H7 (cell line): ENCODE measurements at regions not wholly inside any gene's neighbourhood (a gene's known extent, or its start where the extent isn't known, plus 50 kb on each side); places are given as distances from the start of the nearest gene placed in this dataset.
A peak's percentile ranks its signal among the peaks of the same experiment; 100 is the strongest.
"Not testable (repeated sequence)": the region's sequence is repeated elsewhere in the genome, so short reads cannot be mapped to it uniquely, and the experiment has no call there.

ENCODE experiments used
- DNase-seq: peaks from one replicate; pipeline ENCODE4 v3.0.0; 2012
- H3K27me3 ChIP-seq: 2 replicates; pipeline ENCODE4 v1.6.0; 2011; ENCODE audit warnings: mild to moderate bottlenecking, low read length; ENCODE audit not compliant: control insufficient read depth, insufficient read depth
- H3K36me3 ChIP-seq: replicated peaks from 2 replicates; pipeline ENCODE4 v1.5.1; 2011; ENCODE audit warnings: low read length; ENCODE audit not compliant: control insufficient read depth, insufficient read depth
- H3K4me3 ChIP-seq: 2 replicates; pipeline ENCODE4 v1.5.1; 2011; ENCODE audit warnings: low read depth, mild to moderate bottlenecking, control low read depth, low read length, moderate library complexity; ENCODE audit not compliant: insufficient read depth

DNA sequence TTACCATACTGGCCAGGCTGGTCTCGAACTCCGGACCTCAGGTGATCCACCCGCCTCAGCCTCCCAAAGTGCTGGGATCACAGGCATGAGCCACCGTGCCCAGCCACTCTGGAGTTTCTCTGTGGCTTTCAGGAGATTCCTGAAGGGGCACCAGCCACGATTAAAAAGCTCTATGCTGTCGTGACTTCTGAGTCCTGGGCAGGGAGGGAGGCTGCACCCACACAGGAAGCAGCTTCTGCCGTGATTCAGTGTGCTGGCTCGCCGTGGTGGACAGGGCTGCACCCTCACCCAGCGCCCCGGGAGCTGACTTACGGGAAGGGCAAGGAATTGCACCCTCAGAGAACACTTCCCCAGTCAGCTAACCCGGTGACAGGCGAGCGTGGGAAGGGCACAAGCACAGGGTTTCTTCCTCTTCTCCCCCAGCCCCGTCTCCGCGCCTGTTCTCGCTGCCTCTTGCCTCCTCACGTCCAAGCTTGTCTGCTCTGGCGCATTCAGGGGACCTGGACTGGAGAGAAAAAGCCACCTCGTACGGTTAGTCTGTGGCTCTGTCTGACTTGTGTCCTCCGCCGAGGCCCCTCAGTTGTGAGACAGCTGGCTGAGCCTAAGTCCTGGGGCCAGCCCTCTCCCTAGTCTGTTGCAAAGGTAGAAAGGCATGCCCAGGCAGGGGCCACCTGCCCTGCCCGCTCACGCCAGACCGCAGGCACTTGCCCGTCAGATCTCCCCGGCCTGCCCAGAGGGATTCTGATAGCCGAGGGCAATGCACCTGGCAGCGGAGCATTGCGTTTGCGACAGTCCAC, 145.0 kb downstream of the SEC14L1 start:
- no peak for DNase-seq
- H3K4me3 ChIP-seq: no peak overlapping the region
- no peaks in the 10 kb centered on the region for H3K36me3 ChIP-seq
- peaks cover 8% of the 10 kb centered on the region for H3K27me3 ChIP-seq

DNA sequence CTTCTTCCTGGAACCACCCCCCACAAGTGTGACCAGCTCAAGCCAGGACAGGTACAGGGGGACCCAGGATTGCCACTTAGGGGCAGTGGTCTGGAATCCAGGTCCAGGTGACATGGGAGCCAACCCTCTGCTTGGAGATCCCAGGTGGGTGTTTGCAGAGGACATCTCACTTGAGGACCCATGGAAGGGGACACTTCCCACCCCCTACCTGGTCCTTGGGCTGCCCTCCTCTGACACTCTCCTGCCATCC, 145.5 kb downstream of the SEC14L1 start:
- no peak for DNase-seq
- H3K36me3 ChIP-seq: no peaks in the 10 kb centered on the region
- H3K27me3 ChIP-seq: peaks cover 8% of the 10 kb centered on the region
- H3K4me3 ChIP-seq: no peak overlapping the region

DNA sequence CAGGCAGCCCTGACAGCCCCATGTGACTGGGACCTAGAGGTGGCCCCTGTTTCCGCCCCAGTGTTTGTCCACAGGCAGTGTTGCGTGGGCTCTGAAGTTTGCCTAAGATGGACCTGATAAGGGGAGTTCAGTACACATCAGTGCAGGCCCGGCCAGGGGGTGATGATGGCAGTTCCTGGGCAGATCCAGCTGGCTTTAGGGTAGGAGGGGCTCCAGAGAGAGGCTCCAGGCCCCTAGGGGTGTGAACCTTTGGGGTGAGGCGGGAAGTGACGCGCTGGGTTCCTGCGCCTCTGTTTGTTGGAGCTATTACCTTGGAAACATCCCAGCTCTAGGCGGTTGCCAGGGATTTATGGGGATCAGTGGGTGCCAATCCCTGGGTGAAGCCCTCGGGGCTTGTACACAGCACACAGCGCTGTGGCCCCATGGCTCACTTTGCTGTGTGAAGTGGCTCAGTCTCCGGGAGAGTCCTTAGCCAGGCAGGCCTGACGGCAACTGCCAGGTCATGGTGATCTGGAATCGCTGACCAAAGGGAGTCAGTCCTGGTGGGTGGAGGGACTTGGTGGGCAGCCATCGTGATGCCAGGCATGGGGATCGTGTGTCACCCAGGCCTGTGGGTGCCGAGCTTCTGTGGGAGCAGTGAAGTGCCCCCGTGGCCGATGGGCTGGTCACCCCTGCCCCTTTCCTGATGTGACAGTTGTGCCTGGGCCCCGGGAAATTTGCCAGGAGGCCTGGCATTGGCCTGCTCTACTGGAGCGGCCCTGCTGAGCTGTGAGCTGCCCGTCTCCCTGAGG, 146.1 kb downstream of the SEC14L1 start:
- peak; percentile 42 for DNase-seq
- no peak overlapping the region for H3K4me3 ChIP-seq
- no peaks in the 10 kb centered on the region for H3K36me3 ChIP-seq
- peaks cover 3% of the 10 kb centered on the region for H3K27me3 ChIP-seq

GRCh38 chr17:77287432-77288068, 146.8 kb downstream of the SEC14L1 start:
- peak; percentile 75 for DNase-seq
- Histone ChIP-seq H3K36me3 (no peaks in the 10 kb centered on the region), H3K27me3 (no peaks in the 10 kb centered on the region), H3K4me3 (no peak overlapping the region)

GRCh38 chr17:77288115-77288619, 147.4 kb downstream of the SEC14L1 start:
- Histone ChIP-seq H3K4me3 (no peak overlapping the region), H3K27me3 (no peaks in the 10 kb centered on the region), H3K36me3 (no peaks in the 10 kb centered on the region)
- peak; percentile 65 for DNase-seq

GRCh38 chr17:77290759-77291558, 150.2 kb downstream of the SEC14L1 start:
- H3K36me3 ChIP-seq: not testable (repeated sequence)

DNA sequence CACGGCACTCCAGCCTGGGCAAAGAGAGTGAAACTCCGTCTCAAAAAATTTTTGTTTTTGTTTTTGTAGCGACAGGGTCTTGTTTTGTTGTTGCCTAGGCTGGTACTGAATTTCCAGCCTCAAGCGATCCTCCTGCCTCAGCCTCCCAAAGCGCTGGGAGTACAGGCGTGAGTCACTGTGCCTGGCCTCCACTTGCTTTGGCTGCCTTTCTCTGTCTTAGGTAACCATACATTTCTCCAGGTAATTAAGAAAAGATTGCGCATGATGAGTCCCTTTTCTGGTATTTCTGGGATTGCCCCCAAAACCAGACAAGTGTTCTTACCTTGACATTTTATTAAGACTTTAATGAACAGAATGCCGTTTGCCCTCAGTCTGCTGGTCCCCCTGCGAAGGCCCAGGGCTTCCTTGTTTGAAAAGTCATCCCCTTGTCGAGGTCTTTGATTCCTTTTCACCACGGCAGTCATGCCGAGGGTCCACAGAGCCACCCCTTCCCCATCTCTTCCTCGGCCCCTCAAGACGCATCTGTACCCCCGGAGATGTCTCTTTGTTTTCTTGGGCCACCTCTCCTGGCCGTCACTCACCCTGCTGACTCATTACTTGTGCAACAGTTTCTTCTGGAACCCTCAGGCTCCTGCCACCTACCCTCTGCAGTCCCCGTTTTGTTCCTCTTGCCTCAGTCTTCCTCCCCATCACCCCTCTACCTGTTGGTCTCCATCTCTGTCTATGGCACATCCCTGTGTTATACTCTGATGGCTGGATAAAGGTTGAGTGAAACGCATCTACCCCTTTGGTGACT, 151.0 kb downstream of the SEC14L1 start:
- H3K36me3 ChIP-seq: no peaks in the 10 kb centered on the region
- peak; percentile 26 for DNase-seq
- H3K4me3 ChIP-seq: no peak overlapping the region
- H3K27me3 ChIP-seq: no peaks in the 10 kb centered on the region

More at GRCh38 chr17:77290759-77291558, 150.2 kb downstream of the SEC14L1 start:
- H3K27me3 ChIP-seq, H3K4me3 ChIP-seq, DNase-seq: not testable (repeated sequence)

- no peak for DNase-seq
- Histone ChIP-seq H3K27me3 (no peaks in the 10 kb centered on the region), H3K4me3 (no peak overlapping the region), H3K36me3 (no peaks in the 10 kb centered on the region)
Measured at GRCh38 chr17:77294761-77295160, 154.0 kb downstream of the SEC14L1 start.

DNA sequence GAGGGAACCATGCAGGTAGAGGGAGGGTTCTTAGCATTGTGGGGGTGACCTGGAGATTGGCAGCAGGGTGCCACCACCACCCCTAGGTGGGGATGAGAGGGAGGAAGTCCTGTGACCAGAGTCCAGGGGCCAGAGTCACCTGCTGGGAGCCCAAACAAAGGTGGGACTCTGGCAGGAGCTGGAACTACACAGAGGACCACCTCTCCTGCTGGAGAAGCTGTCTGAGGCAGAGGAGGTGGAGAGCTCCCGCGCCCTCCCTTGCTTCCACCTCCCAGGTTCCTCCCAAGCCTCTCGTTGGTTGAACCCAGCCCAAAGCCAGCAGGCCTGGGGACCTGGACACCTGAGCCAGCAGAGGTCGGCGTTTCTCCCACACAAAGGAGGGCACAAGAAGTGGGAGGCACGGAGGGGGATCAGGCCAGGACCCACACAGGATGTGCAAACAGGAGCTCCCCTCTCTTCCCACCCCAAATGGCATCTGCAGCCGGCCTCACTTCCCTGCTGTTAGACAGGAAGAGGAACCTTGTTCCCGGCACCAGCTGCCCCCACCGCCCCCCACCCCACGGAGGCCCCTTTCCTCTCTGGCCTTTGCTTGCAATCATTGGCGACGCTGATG, 154.6 kb downstream of the SEC14L1 start:
- Histone ChIP-seq H3K27me3 (no peaks in the 10 kb centered on the region), H3K36me3 (no peaks in the 10 kb centered on the region), H3K4me3 (no peak overlapping the region)
- DNase-seq: peak; percentile 45

- Histone ChIP-seq H3K27me3 (no peaks in the 10 kb centered on the region), H3K36me3 (no peaks in the 10 kb centered on the region), H3K4me3 (no peak overlapping the region)
- no peak for DNase-seq
Measured at GRCh38 chr17:77296769-77297409, 156.1 kb downstream of the SEC14L1 start.

GRCh38 chr17:77297693-77298666, 157.2 kb downstream of the SEC14L1 start:
- H3K36me3 ChIP-seq: no peaks in the 10 kb centered on the region
- H3K4me3 ChIP-seq: no peak overlapping the region
- no peak for DNase-seq
- no peaks in the 10 kb centered on the region for H3K27me3 ChIP-seq

- H3K4me3 ChIP-seq: no peak overlapping the region
- no peaks in the 10 kb centered on the region for H3K36me3 ChIP-seq
- H3K27me3 ChIP-seq: no peaks in the 10 kb centered on the region
- DNase-seq: no peak
Measured at GRCh38 chr17:77298811-77299210, 158.0 kb downstream of the SEC14L1 start.
